CD4-positive, CD25-positive, alpha-beta regulatory T cell (primary cell): ENCODE measurements at regions not wholly inside any gene's neighbourhood (a gene's known extent, or its start where the extent isn't known, plus 50 kb on each side); places are given as distances from the start of the nearest gene placed in this dataset.

Experiments
- ATAC-seq, 2 donors: fragments of 150-1000 bp; cut with Tn5 transposase; one replicate each; pipeline ENCODE4 v1.10.0; 2021; ENCODE audit warnings: low read depth in 2 of 2, moderate number of reproducible peaks in 2 of 2, moderate library complexity in 1 of 2
- DNase-seq, 3 donors: peaks; one replicate each; pipeline versions ENCODE4 v3.0.0 to v3.0.0-alpha.2; 2012 to 2022; ENCODE audit warnings: mixed read lengths in 1 of 3
- H3K27ac ChIP-seq: one replicate; pipeline ENCODE4 v1.7.0; 2013; ENCODE audit warnings: mild to moderate bottlenecking, low read length; ENCODE audit not compliant: insufficient read depth, poor library complexity, severe bottlenecking
- H3K27me3 ChIP-seq: one replicate; pipeline ENCODE4 v1.7.0; 2013; ENCODE audit warnings: low read length; ENCODE audit not compliant: control insufficient read depth, insufficient read depth
- H3K36me3 ChIP-seq: one replicate; pipeline ENCODE4 v1.7.0; 2013; ENCODE audit warnings: mild to moderate bottlenecking, low read length, moderate library complexity; ENCODE audit not compliant: control insufficient read depth, insufficient read depth
- H3K4me1 ChIP-seq: 2 replicates; pipeline ENCODE4 v1.7.0; 2013; ENCODE audit warnings: mild to moderate bottlenecking, low read length; ENCODE audit not compliant: insufficient read depth, control insufficient read depth, poor library complexity, severe bottlenecking
- H3K4me3 ChIP-seq: one replicate; pipeline ENCODE4 v1.7.0; 2013; ENCODE audit warnings: low read depth, mild to moderate bottlenecking, low read length, moderate library complexity
- H3K9me3 ChIP-seq, 2 experiments: 1 replicate in 1 of 2; 2 replicates in 1 of 2; pipeline ENCODE4 v1.7.0; 2013; ENCODE audit warnings: low read length in 2 of 2, mild to moderate bottlenecking in 1 of 2, moderate library complexity in 1 of 2; ENCODE audit not compliant: control insufficient read depth in 2 of 2
- H3K27ac Mint-ChIP-seq, 3 donors: one replicate each; pipeline ENCODE4 v1.8.0; 2020 to 2022; ENCODE audit warnings: mild to moderate bottlenecking in 3 of 3, mixed read lengths in 3 of 3, moderate library complexity in 2 of 3
- H3K27me3 Mint-ChIP-seq: one replicate; pipeline ENCODE4 v1.8.0; 2022; ENCODE audit warnings: mild to moderate bottlenecking, mixed read lengths
- H3K36me3 Mint-ChIP-seq: one replicate; pipeline ENCODE4 v1.8.0; 2020; ENCODE audit warnings: mixed read lengths
- H3K4me1 Mint-ChIP-seq, 4 donors: one replicate each; pipeline ENCODE4 v1.8.0; 2020 to 2022; ENCODE audit warnings: mixed read lengths in 4 of 4, mild to moderate bottlenecking in 1 of 4
- H3K4me3 Mint-ChIP-seq, 4 donors: one replicate each; pipeline ENCODE4 v1.8.0; 2020 to 2022; ENCODE audit warnings: mild to moderate bottlenecking in 4 of 4, mixed read lengths in 4 of 4, moderate library complexity in 3 of 4
- H3K9me3 Mint-ChIP-seq, 7 donors: one replicate each; pipeline ENCODE4 v1.8.0; 2020 to 2022; ENCODE audit warnings: mixed read lengths in 7 of 7, mild to moderate bottlenecking in 3 of 7, moderate library complexity in 2 of 7

- Histone ChIP-seq H3K4me1 (no peaks in the 10 kb centered on the region), H3K4me3 (no peak overlapping the region), H3K36me3 (no peaks in the 10 kb centered on the region), H3K27ac (no peak overlapping the region), H3K27me3 (no peaks in the 10 kb centered on the region), H3K9me3 (peaks cover 0 to 9% of the 10 kb centered on the region in 2 experiments)
- no peaks in the 10 kb centered on the region for H3K4me1 Mint-ChIP-seq
- H3K9me3 Mint-ChIP-seq, result peaks cover 0 to 34% (median 8%) of the 10 kb centered on the region in 7 donors
- no peak for DNase-seq
- H3K36me3 Mint-ChIP-seq, result no peaks in the 10 kb centered on the region
- H3K27ac Mint-ChIP-seq, result no peak overlapping the region
- no peak overlapping the region for H3K4me3 Mint-ChIP-seq
- ATAC-seq, result no peak
- no peaks in the 10 kb centered on the region for H3K27me3 Mint-ChIP-seq
These were observed 721.0 kb upstream of the NDST4 start for GRCh38 chr4:115834441-115834840.

- no peak overlapping the region for H3K4me3 ChIP-seq
- H3K4me1 ChIP-seq, result no peaks in the 10 kb centered on the region
- no peaks in the 10 kb centered on the region for H3K27me3 ChIP-seq
- DNase-seq, result no peak
- Mint-ChIP-seq H3K27me3 (no peaks in the 10 kb centered on the region), H3K36me3 (no peaks in the 10 kb centered on the region), H3K4me3 (no peak overlapping the region), H3K4me1 (no peaks in the 10 kb centered on the region), H3K9me3 (peaks cover 0 to 20% (median 4%) of the 10 kb centered on the region in 7 donors), H3K27ac (no peak overlapping the region)
- no peaks in the 10 kb centered on the region for H3K36me3 ChIP-seq
- H3K27ac ChIP-seq, result no peak overlapping the region
- no peak for ATAC-seq
- no peaks in the 10 kb centered on the region for H3K9me3 ChIP-seq
These were observed 711.2 kb upstream of the NDST4 start for GRCh38 chr4:115824630-115825029.

GRCh38 chr4:115803825-115804224 is 690.4 kb upstream of the NDST4 start:
- H3K4me3 Mint-ChIP-seq, result no peak overlapping the region
- Histone ChIP-seq H3K27ac (no peak overlapping the region), H3K27me3 (no peaks in the 10 kb centered on the region), H3K4me1 (no peaks in the 10 kb centered on the region), H3K4me3 (no peak overlapping the region), H3K36me3 (no peaks in the 10 kb centered on the region), H3K9me3 (peaks cover 0 to 8% of the 10 kb centered on the region in 2 experiments)
- no peak overlapping the region for H3K27ac Mint-ChIP-seq
- no peak for ATAC-seq
- peaks cover 3 to 23% (median 8%) of the 10 kb centered on the region in 7 donors for H3K9me3 Mint-ChIP-seq
- no peak for DNase-seq
- no peaks in the 10 kb centered on the region for H3K27me3 Mint-ChIP-seq
- no peaks in the 10 kb centered on the region for H3K36me3 Mint-ChIP-seq
- no peaks in the 10 kb centered on the region for H3K4me1 Mint-ChIP-seq

GRCh38 chr4:115790812-115791211 is 677.4 kb upstream of the NDST4 start:
- Mint-ChIP-seq H3K9me3 (peaks cover 0 to 7% (median 2%) of the 10 kb centered on the region in 7 donors), H3K36me3 (no peaks in the 10 kb centered on the region), H3K4me3 (no peak overlapping the region), H3K27ac (no peak overlapping the region), H3K4me1 (no peaks in the 10 kb centered on the region), H3K27me3 (no peaks in the 10 kb centered on the region)
- DNase-seq (no peak), ATAC-seq (no peak)
- no peaks in the 10 kb centered on the region for H3K27me3 ChIP-seq
- peaks cover 0 to 4% of the 10 kb centered on the region in 2 experiments for H3K9me3 ChIP-seq
- H3K4me3 ChIP-seq, result no peak overlapping the region
- no peaks in the 10 kb centered on the region for H3K36me3 ChIP-seq
- no peaks in the 10 kb centered on the region for H3K4me1 ChIP-seq
- no peak overlapping the region for H3K27ac ChIP-seq

- peaks cover 0 to 14% (median 4%) of the 10 kb centered on the region in 7 donors for H3K9me3 Mint-ChIP-seq
- H3K4me3 Mint-ChIP-seq, result no peak overlapping the region
- Histone ChIP-seq H3K4me1 (no peaks in the 10 kb centered on the region), H3K9me3 (no peaks in the 10 kb centered on the region), H3K4me3 (no peak overlapping the region), H3K27ac (no peak overlapping the region), H3K27me3 (no peaks in the 10 kb centered on the region), H3K36me3 (no peaks in the 10 kb centered on the region)
- H3K36me3 Mint-ChIP-seq, result no peaks in the 10 kb centered on the region
- H3K4me1 Mint-ChIP-seq, result no peaks in the 10 kb centered on the region
- no peak for ATAC-seq
- no peak for DNase-seq
- H3K27me3 Mint-ChIP-seq, result no peaks in the 10 kb centered on the region
- no peak overlapping the region for H3K27ac Mint-ChIP-seq
These were observed 668.2 kb upstream of the NDST4 start for GRCh38 chr4:115781528-115782146.

- H3K27ac ChIP-seq, result no peak overlapping the region
- ATAC-seq, result no peak
- H3K27me3 ChIP-seq, result no peaks in the 10 kb centered on the region
- no peaks in the 10 kb centered on the region for H3K4me1 ChIP-seq
- no peak overlapping the region for H3K27ac Mint-ChIP-seq
- H3K4me3 ChIP-seq, result no peak overlapping the region
- no peaks in the 10 kb centered on the region for H3K27me3 Mint-ChIP-seq
- H3K36me3 ChIP-seq, result no peaks in the 10 kb centered on the region
- H3K9me3 Mint-ChIP-seq, result peaks cover 0 to 14% (median 4%) of the 10 kb centered on the region in 7 donors
- H3K36me3 Mint-ChIP-seq, result no peaks in the 10 kb centered on the region
- no peak overlapping the region for H3K4me3 Mint-ChIP-seq
- H3K9me3 ChIP-seq, result no peaks in the 10 kb centered on the region
- DNase-seq, result no peak
- no peaks in the 10 kb centered on the region for H3K4me1 Mint-ChIP-seq
These were observed 667.4 kb upstream of the NDST4 start for GRCh38 chr4:115780835-115781234.

- peaks cover 0 to 14% (median 4%) of the 10 kb centered on the region in 7 donors for H3K9me3 Mint-ChIP-seq
- no peak overlapping the region for H3K27ac Mint-ChIP-seq
- H3K36me3 Mint-ChIP-seq, result no peaks in the 10 kb centered on the region
- H3K4me3 ChIP-seq, result no peak overlapping the region
- H3K4me1 Mint-ChIP-seq, result no peaks in the 10 kb centered on the region
- H3K27me3 ChIP-seq, result no peaks in the 10 kb centered on the region
- H3K27ac ChIP-seq, result no peak overlapping the region
- H3K4me1 ChIP-seq, result no peaks in the 10 kb centered on the region
- no peaks in the 10 kb centered on the region for H3K36me3 ChIP-seq
- H3K9me3 ChIP-seq, result no peaks in the 10 kb centered on the region
- ATAC-seq, result no peak
- H3K27me3 Mint-ChIP-seq, result no peaks in the 10 kb centered on the region
- DNase-seq, result no peak
- no peak overlapping the region for H3K4me3 Mint-ChIP-seq
These were observed 666.8 kb upstream of the NDST4 start for GRCh38 chr4:115780268-115780667.

GRCh38 chr4:115770046-115770543 is 656.7 kb upstream of the NDST4 start:
- DNase-seq (no peak), ATAC-seq (no peak)
- Mint-ChIP-seq H3K36me3 (no peaks in the 10 kb centered on the region), H3K27ac (no peak overlapping the region), H3K27me3 (no peaks in the 10 kb centered on the region), H3K4me1 (no peaks in the 10 kb centered on the region), H3K4me3 (no peak overlapping the region), H3K9me3 (peaks cover 0 to 6% (median 2%) of the 10 kb centered on the region in 7 donors)
- H3K36me3 ChIP-seq, result no peaks in the 10 kb centered on the region
- no peaks in the 10 kb centered on the region for H3K4me1 ChIP-seq
- H3K27me3 ChIP-seq, result no peaks in the 10 kb centered on the region
- H3K27ac ChIP-seq, result no peak overlapping the region
- H3K4me3 ChIP-seq, result no peak overlapping the region
- no peaks in the 10 kb centered on the region for H3K9me3 ChIP-seq
